Uterus (tissue), 3 donors: ENCODE measurements at regions not wholly inside any gene's neighbourhood (a gene's known extent, or its start where the extent isn't known, plus 50 kb on each side); places are given as distances from the start of the nearest gene placed in this dataset.

Source experiments
- DNase-seq, 2 donors: peaks; one replicate each; pipeline ENCODE4 v3.0.0-alpha.2; 2019 to 2020
- H3K27ac ChIP-seq, 2 donors: fragments of 200-600 bp; sonication (generic); 1 replicate in 1 of 2; 2 replicates in 1 of 2; pipeline ENCODE4 v1.5.1; 2016 to 2018
- H3K27me3 ChIP-seq, 2 donors: fragments of 200-600 bp; sonication (generic); one replicate each; pipeline ENCODE4 v1.5.1; 2018 to 2019; ENCODE audit warnings: control low read depth in 1 of 2
- H3K36me3 ChIP-seq, 2 donors: fragments of 200-600 bp; sonication (generic); one replicate each; pipeline ENCODE4 v1.5.1; 2019; ENCODE audit warnings: control low read depth in 1 of 2
- H3K4me1 ChIP-seq, 2 donors: fragments of 200-600 bp; sonication (generic); one replicate each; pipeline ENCODE4 v1.5.1; 2018 to 2019; ENCODE audit warnings: control low read depth in 1 of 2
- H3K4me3 ChIP-seq, 2 donors: fragments of 200-600 bp; sonication (generic); 1 replicate in 1 of 2; 2 replicates in 1 of 2; pipeline ENCODE4 v1.5.1; 2018 to 2019; ENCODE audit warnings: mild to moderate bottlenecking in 1 of 2
- H3K9me3 ChIP-seq, 2 donors: fragments of 200-600 bp; sonication (generic); one replicate each; pipeline ENCODE4 v1.5.1; 2019; ENCODE audit warnings: control low read depth in 1 of 2
- POLR2A ChIP-seq, 2 donors: fragments of 450-650 bp; IDR thresholded peaks; one replicate each; pipeline ENCODE4 v1.6.1; 2016; ENCODE audit warnings: antibody characterized with exemption in 2 of 2, mild to moderate bottlenecking in 1 of 2, moderate library complexity in 1 of 2
- intact Hi-C: fragments of 100-400 bp; cut with DNase I; formaldehyde crosslinking; loops from one replicate; pipeline ENCODE4 v1.15.1; 2023; ENCODE audit warnings: low total_unique reads
- TF ChIP-seq, protein P1 (sequence below), 4 experiments: fragments of 200-600 bp in 2 of 4; fragments of 450-650 bp in 2 of 4; sonication (generic) in 2 of 4; IDR thresholded peaks; one replicate each; pipeline ENCODE4 v1.5.1; 2016 to 2019; ENCODE audit warnings: antibody characterized with exemption in 4 of 4, mild to moderate bottlenecking in 2 of 4, moderate library complexity in 1 of 4
- donor health status: DM: yes; HTN: yes; CAD: no.

DNA sequence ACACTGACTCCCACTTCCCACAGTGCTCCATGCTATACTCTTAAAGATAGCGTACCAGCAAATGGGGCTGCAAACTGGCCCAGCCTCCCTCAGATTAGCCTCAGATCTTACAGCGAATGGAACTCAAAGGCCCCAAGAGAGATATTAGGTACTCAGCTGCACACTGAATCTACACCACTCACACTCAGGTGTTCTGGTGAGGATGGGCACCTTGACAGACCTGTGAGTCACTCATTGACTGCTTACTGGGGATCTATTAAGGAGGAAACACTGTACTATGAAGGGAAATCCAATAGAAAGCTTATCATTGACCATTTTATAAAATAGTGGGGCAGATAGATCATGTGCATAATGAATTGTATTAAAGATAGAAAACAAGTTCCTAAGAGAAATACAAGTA lies 164.3 kb upstream of the ATP1B1 start:
- DNase-seq: no peak
- H3K4me3 ChIP-seq: no peak overlapping the region
- H3K4me1 ChIP-seq: no peaks in the 10 kb centered on the region
- no peaks in the 10 kb centered on the region for H3K27me3 ChIP-seq
- intact Hi-C loops: no loop called here
- no peaks in the 10 kb centered on the region for H3K9me3 ChIP-seq
- no peaks in the 10 kb centered on the region for H3K36me3 ChIP-seq
- TF ChIP-seq POLR2A (IDR thresholded peaks at IDR 0.05): no peak
- TF ChIP-seq, protein P1, sequence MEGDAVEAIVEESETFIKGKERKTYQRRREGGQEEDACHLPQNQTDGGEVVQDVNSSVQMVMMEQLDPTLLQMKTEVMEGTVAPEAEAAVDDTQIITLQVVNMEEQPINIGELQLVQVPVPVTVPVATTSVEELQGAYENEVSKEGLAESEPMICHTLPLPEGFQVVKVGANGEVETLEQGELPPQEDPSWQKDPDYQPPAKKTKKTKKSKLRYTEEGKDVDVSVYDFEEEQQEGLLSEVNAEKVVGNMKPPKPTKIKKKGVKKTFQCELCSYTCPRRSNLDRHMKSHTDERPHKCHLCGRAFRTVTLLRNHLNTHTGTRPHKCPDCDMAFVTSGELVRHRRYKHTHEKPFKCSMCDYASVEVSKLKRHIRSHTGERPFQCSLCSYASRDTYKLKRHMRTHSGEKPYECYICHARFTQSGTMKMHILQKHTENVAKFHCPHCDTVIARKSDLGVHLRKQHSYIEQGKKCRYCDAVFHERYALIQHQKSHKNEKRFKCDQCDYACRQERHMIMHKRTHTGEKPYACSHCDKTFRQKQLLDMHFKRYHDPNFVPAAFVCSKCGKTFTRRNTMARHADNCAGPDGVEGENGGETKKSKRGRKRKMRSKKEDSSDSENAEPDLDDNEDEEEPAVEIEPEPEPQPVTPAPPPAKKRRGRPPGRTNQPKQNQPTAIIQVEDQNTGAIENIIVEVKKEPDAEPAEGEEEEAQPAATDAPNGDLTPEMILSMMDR (IDR thresholded peaks at IDR 0.05): no peak
- no peak overlapping the region for H3K27ac ChIP-seq

DNA sequence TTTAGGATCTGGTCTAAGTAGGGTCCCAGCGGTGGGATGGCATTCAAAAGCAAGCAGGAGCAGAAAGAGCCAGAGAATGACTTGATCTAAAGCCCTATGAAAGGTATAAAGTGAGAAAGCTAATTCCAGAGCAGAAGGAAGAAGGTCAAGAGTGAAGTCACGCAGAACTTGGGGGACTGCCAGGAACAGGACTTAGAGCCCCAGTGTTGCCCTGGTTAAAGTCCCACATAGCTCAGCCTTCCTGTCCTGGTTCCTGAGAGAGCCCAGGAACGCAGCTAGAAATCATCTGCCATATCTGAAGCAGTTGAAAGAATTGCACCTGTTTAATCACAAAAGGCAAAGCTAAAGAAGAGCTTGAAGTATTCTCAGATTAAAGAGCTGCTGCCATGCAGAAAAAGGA lies 160.6 kb upstream of the ATP1B1 start:
- Histone ChIP-seq H3K4me1 (no peaks in the 10 kb centered on the region), H3K4me3 (no peak overlapping the region), H3K36me3 (no peaks in the 10 kb centered on the region), H3K27ac (no peak overlapping the region), H3K27me3 (no peaks in the 10 kb centered on the region), H3K9me3 (no peaks in the 10 kb centered on the region)
- intact Hi-C loops: no loop called here
- DNase-seq: peak in 1 of 2 donors; percentile 28
- no peak for TF ChIP-seq POLR2A (IDR thresholded peaks at IDR 0.05)
- TF ChIP-seq, protein P1 (IDR thresholded peaks at IDR 0.05): no peak

DNA sequence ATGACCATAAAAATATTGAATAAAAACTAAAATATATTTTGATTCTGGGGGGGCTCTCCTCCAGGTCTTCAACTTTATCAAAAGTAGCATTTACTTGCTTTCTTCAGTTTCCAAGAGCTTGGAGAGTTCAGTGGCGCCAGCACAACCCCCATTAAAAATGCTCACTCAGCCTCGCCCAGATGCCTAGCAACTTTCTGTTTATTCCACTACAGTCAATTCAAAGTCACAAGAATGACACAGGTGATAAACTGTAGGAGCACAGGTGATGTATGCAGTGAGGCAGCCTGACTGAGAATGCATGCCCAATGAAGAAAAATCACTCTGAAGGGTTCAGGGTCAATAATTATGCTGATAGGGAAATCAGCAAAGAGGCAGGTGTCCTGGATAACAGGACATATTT lies 159.4 kb upstream of the ATP1B1 start:
- TF ChIP-seq, protein P1 (IDR thresholded peaks at IDR 0.05): no peak
- TF ChIP-seq POLR2A (IDR thresholded peaks at IDR 0.05): no peak
- H3K9me3 ChIP-seq: no peaks in the 10 kb centered on the region
- no peaks in the 10 kb centered on the region for H3K36me3 ChIP-seq
- H3K27ac ChIP-seq: no peak overlapping the region
- intact Hi-C loops: no loop called here
- H3K4me3 ChIP-seq: no peak overlapping the region
- no peak for DNase-seq
- no peaks in the 10 kb centered on the region for H3K27me3 ChIP-seq
- H3K4me1 ChIP-seq: no peaks in the 10 kb centered on the region

DNA sequence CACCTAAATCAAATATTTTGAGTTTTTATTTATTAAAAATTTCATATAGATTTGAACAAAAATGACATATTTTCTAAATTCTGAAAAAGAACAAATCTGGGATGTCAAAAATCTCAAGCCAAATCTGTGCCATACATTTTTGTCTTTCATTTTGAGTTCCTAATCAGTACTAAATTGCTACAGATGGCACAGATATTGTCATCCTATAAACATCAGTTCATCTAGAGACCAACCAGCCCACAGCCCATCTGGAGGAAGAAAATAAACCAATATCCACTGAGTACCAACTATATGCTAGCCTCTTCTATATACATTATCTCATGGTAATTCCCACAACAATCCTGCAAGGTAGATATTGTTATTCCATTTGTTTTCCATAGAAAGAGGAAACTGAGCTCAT lies 156.8 kb upstream of the ATP1B1 start:
- TF ChIP-seq, protein P1 (IDR thresholded peaks at IDR 0.05): no peak
- no peak for TF ChIP-seq POLR2A (IDR thresholded peaks at IDR 0.05)
- no peaks in the 10 kb centered on the region for H3K27me3 ChIP-seq
- intact Hi-C loops: no loop called here
- H3K36me3 ChIP-seq: no peaks in the 10 kb centered on the region
- H3K27ac ChIP-seq: no peak overlapping the region
- H3K9me3 ChIP-seq: no peaks in the 10 kb centered on the region
- DNase-seq: no peak
- H3K4me3 ChIP-seq: no peak overlapping the region
- no peaks in the 10 kb centered on the region for H3K4me1 ChIP-seq

DNA sequence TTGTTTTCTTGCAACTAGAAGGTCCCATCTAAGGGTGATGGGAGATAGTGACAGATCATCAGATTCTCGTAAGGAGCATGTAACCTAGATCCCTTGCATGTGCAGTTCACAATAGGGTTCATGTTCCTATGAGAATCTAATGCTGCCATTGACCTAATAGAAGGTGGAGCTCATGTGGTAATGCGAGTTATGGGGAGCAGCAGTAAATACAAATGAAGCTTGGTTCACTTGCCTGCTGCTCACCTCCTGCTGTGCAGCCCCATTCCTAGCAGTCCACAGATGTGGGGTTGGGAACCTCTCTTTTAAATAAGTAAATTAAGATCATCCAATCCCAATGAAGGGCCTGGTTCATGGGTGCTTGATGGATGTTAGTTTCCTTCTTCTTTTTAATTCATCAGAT lies 148.7 kb upstream of the ATP1B1 start:
- Histone ChIP-seq H3K9me3 (no peaks in the 10 kb centered on the region), H3K27ac (no peak overlapping the region), H3K4me1 (no peaks in the 10 kb centered on the region), H3K4me3 (no peak overlapping the region), H3K27me3 (no peaks in the 10 kb centered on the region), H3K36me3 (no peaks in the 10 kb centered on the region)
- DNase-seq: no peak
- no peak for TF ChIP-seq POLR2A (IDR thresholded peaks at IDR 0.05)
- TF ChIP-seq, protein P1 (IDR thresholded peaks at IDR 0.05): no peak
- intact Hi-C loops: no loop called here
